Gastrocnemius medialis (tissue), 4 donors: ENCODE measurements at regions not wholly inside any gene's neighbourhood (a gene's known extent, or its start where the extent isn't known, plus 50 kb on each side); places are given as distances from the start of the nearest gene placed in this dataset.

Experiments used
- ATAC-seq, 2 donors: fragments of 150-250 bp; one replicate each; pipeline ENCODE4 v1.9.1; 2016
- DNase-seq, 2 donors: peaks; one replicate each; pipeline ENCODE4 v3.0.0-alpha.2; 2019
- H3K27ac ChIP-seq, 4 donors: fragments of 200-600 bp; sonication (generic); 1 replicate in 1 of 4; 2 replicates in 3 of 4; pipeline ENCODE4 v1.5.1; 2016 to 2018; ENCODE audit warnings: mild to moderate bottlenecking in 2 of 4, moderate library complexity in 1 of 4
- H3K27me3 ChIP-seq, 3 donors: fragments of 200-600 bp; sonication (generic) in 2 of 3; 1 replicate in 1 of 3; 2 replicates in 2 of 3; pipeline versions ENCODE4 v1.5.1 to v1.6.0; 2016 to 2019; ENCODE audit warnings: mild to moderate bottlenecking in 1 of 3, moderate library complexity in 1 of 3
- H3K36me3 ChIP-seq, 2 donors: fragments of 200-600 bp; sonication (generic) in 1 of 2; one replicate each; pipeline ENCODE4 v1.5.1; 2017 to 2018
- H3K4me1 ChIP-seq, 2 donors: fragments of 200-600 bp; sonication (generic) in 1 of 2; one replicate each; pipeline ENCODE4 v1.5.1; 2016 to 2017; ENCODE audit warnings: mild to moderate bottlenecking in 2 of 2
- H3K4me3 ChIP-seq, 4 donors: fragments of 200-600 bp; sonication (generic) in 3 of 4; 1 replicate in 1 of 4; 2 replicates in 3 of 4; pipeline ENCODE4 v1.5.1; 2016 to 2019; ENCODE audit warnings: mild to moderate bottlenecking in 2 of 4
- H3K9me3 ChIP-seq, 3 donors: fragments of 200-600 bp; sonication (generic) in 2 of 3; 1 replicate in 1 of 3; 2 replicates in 2 of 3; pipeline ENCODE4 v1.5.1; 2016 to 2019
- CTCF ChIP-seq, 5 experiments: fragments of 450-650 bp in 3 of 5; fragments of 200-600 bp in 2 of 5; sonication (generic) in 2 of 5; IDR thresholded peaks in 4 of 5; conservative IDR thresholded peaks in 1 of 5; 1 replicate in 4 of 5; 2 replicates in 1 of 5; pipeline ENCODE4 v1.5.1; 2016 to 2019; ENCODE audit warnings: antibody characterized with exemption in 5 of 5, mild to moderate bottlenecking in 3 of 5, moderate library complexity in 3 of 5
- POLR2A ChIP-seq, 2 donors: fragments of 450-650 bp; IDR thresholded peaks; one replicate each; pipeline ENCODE4 v1.6.1; 2017; ENCODE audit warnings: antibody characterized with exemption in 2 of 2, mild to moderate bottlenecking in 2 of 2, moderate library complexity in 2 of 2
- in situ Hi-C, 4 donors: fragments of 200-750 bp; cut with MboI; loops; one replicate each; pipeline versions ENCODE4 v1.15.0 to v1.8.0; 2017; ENCODE audit warnings: low sequenced_read_pairs in 4 of 4
- intact Hi-C: fragments of 100-400 bp; cut with DNase I; formaldehyde crosslinking; loops from one replicate; pipeline ENCODE4 v1.15.1; 2023; ENCODE audit warnings: low total_unique reads

GRCh38 chr1:38533772-38534472, 325.6 kb downstream of the RRAGC start:
- ATAC-seq, result no peak
- no peaks in the 10 kb centered on the region for H3K9me3 ChIP-seq
- no peak for DNase-seq
- peaks cover 0 to 9% (median 0%) of the 10 kb centered on the region in 3 donors for H3K27me3 ChIP-seq
- no peak overlapping the region for H3K4me3 ChIP-seq
- H3K27ac ChIP-seq, result no peak overlapping the region
- no peak for TF ChIP-seq POLR2A (IDR thresholded peaks at IDR 0.05)
- no peak for TF ChIP-seq CTCF (IDR thresholded peaks at IDR 0.05 in 4 of 5, conservative IDR thresholded peaks at IDR 0.05 in 1 of 5)
- no peaks in the 10 kb centered on the region for H3K4me1 ChIP-seq
- intact Hi-C loops (no loop called here), in situ Hi-C loops (no loop called here)
- H3K36me3 ChIP-seq, result no peaks in the 10 kb centered on the region

- in situ Hi-C loops, result no loop called here
- intact Hi-C loops, result no loop called here
- TF ChIP-seq POLR2A (IDR thresholded peaks at IDR 0.05) (no peak), CTCF (IDR thresholded peaks at IDR 0.05 in 4 of 5, conservative IDR thresholded peaks at IDR 0.05 in 1 of 5) (no peak)
Observed at GRCh38 chr1:38530957-38531356, 328.6 kb downstream of the RRAGC start.

GRCh38 chr1:38529946-38530345, 329.6 kb downstream of the RRAGC start:
- no peaks in the 10 kb centered on the region for H3K9me3 ChIP-seq
- no peak overlapping the region for H3K27ac ChIP-seq
- ATAC-seq, result no peak
- DNase-seq, result no peak
- in situ Hi-C loops, result no loop called here
- no peaks in the 10 kb centered on the region for H3K4me1 ChIP-seq
- H3K36me3 ChIP-seq, result no peaks in the 10 kb centered on the region
- intact Hi-C loops, result no loop called here
- peaks cover 4 to 22% (median 11%) of the 10 kb centered on the region in 3 donors for H3K27me3 ChIP-seq
- TF ChIP-seq POLR2A (IDR thresholded peaks at IDR 0.05) (no peak), CTCF (IDR thresholded peaks at IDR 0.05 in 4 of 5, conservative IDR thresholded peaks at IDR 0.05 in 1 of 5) (no peak)
- H3K4me3 ChIP-seq, result no peak overlapping the region

More at GRCh38 chr1:38530957-38531356, 328.6 kb downstream of the RRAGC start:
- Histone ChIP-seq H3K27ac (no peak overlapping the region), H3K36me3 (no peaks in the 10 kb centered on the region), H3K4me3 (no peak overlapping the region), H3K9me3 (no peaks in the 10 kb centered on the region), H3K27me3 (peaks cover 4 to 25% (median 11%) of the 10 kb centered on the region in 3 donors), H3K4me1 (no peaks in the 10 kb centered on the region)
- no peak for ATAC-seq
- no peak for DNase-seq

DNA sequence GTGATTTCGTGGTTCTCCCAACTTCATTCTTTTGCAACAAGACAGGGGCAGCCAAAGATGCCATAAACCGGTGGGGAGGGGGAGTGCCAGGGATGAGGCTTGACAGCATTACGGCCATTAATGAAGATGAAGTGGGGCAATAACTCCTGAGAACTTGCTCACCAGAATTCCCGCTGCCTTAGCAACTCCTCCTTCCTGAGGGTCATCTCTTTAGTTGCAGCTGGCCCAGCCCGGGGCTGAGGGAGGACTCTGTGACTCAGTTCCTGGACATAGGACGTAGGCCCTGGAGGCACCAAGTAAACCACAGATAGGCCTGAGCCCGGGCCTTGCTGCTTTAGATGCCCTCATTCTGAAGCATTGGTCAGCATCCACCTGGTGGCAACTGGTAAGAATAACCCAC, 330.2 kb downstream of the RRAGC start:
- no peak for DNase-seq
- Histone ChIP-seq H3K36me3 (no peaks in the 10 kb centered on the region), H3K27me3 (peaks cover 4 to 26% (median 11%) of the 10 kb centered on the region in 3 donors), H3K9me3 (no peaks in the 10 kb centered on the region), H3K4me3 (no peak overlapping the region), H3K27ac (no peak overlapping the region), H3K4me1 (no peaks in the 10 kb centered on the region)
- in situ Hi-C loops (no loop called here), intact Hi-C loops (no loop called here)
- TF ChIP-seq CTCF (IDR thresholded peaks at IDR 0.05 in 4 of 5, conservative IDR thresholded peaks at IDR 0.05 in 1 of 5), result no peak
- no peak for TF ChIP-seq POLR2A (IDR thresholded peaks at IDR 0.05)
- no peak for ATAC-seq

- intact Hi-C loops, result no loop called here
- no peaks in the 10 kb centered on the region for H3K4me1 ChIP-seq
Observed at GRCh38 chr1:38528623-38529022, 330.9 kb downstream of the RRAGC start.

More at GRCh38 chr1:38528623-38529022, 330.9 kb downstream of the RRAGC start:
- H3K9me3 ChIP-seq, result no peaks in the 10 kb centered on the region
- no peaks in the 10 kb centered on the region for H3K36me3 ChIP-seq
- no peak overlapping the region for H3K27ac ChIP-seq
- DNase-seq, result no peak
- in situ Hi-C loops, result no loop called here
- ATAC-seq, result no peak
- TF ChIP-seq POLR2A (IDR thresholded peaks at IDR 0.05) (no peak), CTCF (IDR thresholded peaks at IDR 0.05 in 4 of 5, conservative IDR thresholded peaks at IDR 0.05 in 1 of 5) (no peak)
- H3K27me3 ChIP-seq, result peaks cover 4 to 26% (median 11%) of the 10 kb centered on the region in 3 donors
- H3K4me3 ChIP-seq, result no peak overlapping the region
